ENCODE measurements at regions not wholly inside any gene's neighbourhood (a gene's known extent, or its start where the extent isn't known, plus 50 kb on each side); places are given as distances from the start of the nearest gene placed in this dataset.

GRCh38 chr2:101578671-101579070 lies 103.8 kb upstream of the RFX8 start:
- TF ChIP-seq, protein P1, sequence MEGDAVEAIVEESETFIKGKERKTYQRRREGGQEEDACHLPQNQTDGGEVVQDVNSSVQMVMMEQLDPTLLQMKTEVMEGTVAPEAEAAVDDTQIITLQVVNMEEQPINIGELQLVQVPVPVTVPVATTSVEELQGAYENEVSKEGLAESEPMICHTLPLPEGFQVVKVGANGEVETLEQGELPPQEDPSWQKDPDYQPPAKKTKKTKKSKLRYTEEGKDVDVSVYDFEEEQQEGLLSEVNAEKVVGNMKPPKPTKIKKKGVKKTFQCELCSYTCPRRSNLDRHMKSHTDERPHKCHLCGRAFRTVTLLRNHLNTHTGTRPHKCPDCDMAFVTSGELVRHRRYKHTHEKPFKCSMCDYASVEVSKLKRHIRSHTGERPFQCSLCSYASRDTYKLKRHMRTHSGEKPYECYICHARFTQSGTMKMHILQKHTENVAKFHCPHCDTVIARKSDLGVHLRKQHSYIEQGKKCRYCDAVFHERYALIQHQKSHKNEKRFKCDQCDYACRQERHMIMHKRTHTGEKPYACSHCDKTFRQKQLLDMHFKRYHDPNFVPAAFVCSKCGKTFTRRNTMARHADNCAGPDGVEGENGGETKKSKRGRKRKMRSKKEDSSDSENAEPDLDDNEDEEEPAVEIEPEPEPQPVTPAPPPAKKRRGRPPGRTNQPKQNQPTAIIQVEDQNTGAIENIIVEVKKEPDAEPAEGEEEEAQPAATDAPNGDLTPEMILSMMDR (IDR thresholded peaks at IDR 0.05): no peak
- no peak for TF ChIP-seq POLR2A (IDR thresholded peaks at IDR 0.05)
